LNCAP (cell line): ENCODE measurements at regions not wholly inside any gene's neighbourhood (a gene's known extent, or its start where the extent isn't known, plus 50 kb on each side); places are given as distances from the start of the nearest gene placed in this dataset.

Experiments
- TF ChIP-seq, protein P1 (sequence below): fragments of 450-650 bp; IDR thresholded peaks from 2 replicates; pipeline ENCODE4 v1.5.1; 2017; ENCODE audit warnings: mild to moderate bottlenecking

DNA sequence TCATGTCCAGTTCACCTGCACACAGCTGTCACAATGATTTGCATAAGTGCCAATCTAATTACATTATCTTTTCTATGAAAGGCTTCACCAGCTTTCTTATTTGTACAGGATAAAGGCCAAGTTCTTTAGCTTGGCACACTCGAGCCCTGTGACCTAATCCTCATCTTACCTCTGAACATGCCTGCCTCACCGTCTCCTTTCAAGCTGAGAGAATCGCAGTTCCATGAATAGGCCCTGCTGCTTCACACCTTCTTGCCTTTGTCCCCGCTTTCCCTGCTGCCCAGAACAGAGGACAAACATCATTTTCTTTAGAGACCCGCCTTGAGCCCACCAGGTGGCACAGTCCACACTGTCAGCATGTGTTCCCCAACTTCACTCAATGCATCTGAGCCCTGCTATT, 1094.7 kb downstream of the BCL11A start:
- TF ChIP-seq, protein P1, sequence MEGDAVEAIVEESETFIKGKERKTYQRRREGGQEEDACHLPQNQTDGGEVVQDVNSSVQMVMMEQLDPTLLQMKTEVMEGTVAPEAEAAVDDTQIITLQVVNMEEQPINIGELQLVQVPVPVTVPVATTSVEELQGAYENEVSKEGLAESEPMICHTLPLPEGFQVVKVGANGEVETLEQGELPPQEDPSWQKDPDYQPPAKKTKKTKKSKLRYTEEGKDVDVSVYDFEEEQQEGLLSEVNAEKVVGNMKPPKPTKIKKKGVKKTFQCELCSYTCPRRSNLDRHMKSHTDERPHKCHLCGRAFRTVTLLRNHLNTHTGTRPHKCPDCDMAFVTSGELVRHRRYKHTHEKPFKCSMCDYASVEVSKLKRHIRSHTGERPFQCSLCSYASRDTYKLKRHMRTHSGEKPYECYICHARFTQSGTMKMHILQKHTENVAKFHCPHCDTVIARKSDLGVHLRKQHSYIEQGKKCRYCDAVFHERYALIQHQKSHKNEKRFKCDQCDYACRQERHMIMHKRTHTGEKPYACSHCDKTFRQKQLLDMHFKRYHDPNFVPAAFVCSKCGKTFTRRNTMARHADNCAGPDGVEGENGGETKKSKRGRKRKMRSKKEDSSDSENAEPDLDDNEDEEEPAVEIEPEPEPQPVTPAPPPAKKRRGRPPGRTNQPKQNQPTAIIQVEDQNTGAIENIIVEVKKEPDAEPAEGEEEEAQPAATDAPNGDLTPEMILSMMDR, result no peak

DNA sequence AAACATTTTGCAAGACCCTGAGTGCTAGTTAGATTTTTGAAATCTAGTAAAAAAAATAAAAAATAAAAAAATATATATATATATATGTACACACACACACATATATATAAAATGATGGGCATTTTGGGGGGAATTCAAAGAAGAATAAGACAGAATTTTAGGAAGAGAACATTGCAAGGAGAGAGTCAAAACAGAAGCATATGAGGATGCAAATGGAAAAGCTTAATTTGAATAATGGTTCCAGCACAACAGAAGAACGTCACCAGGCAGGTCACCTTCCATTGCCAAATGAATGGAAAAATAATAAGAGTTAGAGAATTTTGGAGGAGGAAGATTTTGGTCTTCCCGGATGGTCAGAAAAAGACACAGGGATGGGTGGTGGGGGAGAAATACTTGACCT, 1097.2 kb downstream of the BCL11A start:
- TF ChIP-seq, protein P1, result no peak

DNA sequence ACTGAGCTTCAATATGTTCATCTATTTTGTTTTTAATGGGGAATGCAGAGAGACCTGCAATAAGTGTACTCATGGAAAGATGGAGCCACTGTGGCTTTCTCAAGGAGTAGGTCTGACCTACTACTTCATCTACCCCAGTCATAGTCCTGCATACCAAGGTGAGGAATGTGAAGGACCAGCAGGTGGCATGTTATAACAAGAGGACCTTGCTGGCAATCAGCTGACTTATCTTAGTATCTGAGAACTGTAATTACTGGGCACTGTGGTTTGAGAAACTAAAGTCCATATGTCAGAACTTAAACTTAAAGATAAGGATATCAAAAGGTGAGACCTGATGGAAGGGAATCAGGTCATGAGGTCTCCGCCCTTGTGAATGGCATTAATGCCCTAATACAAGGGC, 1104.2 kb downstream of the BCL11A start:
- TF ChIP-seq, protein P1, result peak; percentile 28; the same call in 1 of the 2 replicates

DNA sequence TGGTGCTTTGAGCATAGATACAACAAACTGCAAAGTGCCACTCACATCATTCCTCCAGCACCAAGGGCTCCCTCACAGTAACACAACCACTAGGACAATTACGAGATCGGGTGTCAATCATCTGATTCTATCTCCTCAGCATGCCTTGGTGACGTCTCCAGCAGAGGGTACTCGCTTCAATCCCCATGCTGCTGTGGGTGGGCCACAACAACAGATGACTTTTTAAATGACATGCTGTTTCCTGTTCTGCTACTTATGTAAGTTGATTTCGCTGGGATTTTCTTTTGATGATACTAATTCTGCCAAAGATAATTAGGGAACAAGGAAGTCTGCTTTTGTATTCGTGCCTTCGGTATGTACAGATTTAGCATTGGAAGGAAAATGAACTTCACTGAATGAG, 1113.0 kb downstream of the BCL11A start:
- TF ChIP-seq, protein P1, result no peak

DNA sequence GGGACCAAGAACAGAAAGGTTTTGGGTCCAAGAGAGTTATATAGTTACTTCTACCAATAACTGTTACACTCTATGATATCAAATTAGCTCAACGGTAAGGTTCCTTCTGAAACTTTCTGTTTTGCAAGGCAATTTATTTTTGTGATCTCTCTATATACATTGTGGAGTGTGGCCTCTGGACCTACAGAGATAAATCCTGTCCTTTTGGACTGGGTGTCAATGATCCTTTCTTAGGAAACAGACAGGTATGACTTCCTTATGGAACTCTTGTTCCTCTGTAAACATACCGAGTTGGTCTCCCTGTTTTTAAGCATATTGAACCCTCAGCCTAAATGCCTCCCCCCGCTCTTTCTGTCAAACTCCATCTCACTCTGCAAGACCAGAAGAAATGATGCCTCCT, 1117.8 kb downstream of the BCL11A start:
- TF ChIP-seq, protein P1, result no peak

DNA sequence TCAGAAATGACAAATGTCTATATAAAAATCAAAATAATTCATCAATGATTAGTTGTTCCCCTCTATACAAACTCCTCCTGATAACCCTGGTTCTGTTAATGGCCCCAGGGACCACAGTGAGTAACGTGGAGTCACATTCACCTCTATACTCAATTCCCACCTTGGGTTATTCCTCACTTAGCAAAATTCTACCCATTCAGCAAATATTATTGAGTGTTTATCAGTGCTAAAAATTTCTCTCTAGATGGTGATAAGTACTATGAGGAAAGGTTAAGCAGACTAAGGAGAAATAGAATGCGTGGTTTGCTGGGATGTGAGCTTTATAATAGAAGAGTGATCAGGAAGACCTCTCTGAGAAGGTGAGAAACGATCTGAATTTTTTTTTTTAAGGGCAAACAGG, 1124.5 kb downstream of the BCL11A start:
- TF ChIP-seq, protein P1, result no peak

DNA sequence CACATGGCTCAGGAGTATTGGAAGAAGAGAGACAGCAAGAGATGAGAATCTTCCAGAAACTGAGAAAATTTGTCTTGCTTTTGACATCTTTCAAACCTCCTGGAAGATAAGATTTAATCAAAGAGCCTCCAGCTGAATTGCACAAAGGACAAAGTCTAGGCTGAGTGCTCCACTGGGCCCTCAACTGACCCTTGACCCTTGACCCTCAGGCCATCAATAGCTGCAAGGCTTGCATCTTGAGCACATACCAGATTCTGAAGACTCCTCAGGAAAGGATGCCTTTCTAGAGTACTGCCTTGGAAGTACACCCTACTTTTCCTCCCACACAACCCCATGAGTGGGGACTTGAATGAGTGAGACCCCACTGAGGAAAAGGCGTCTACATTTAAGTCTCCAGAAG, 1125.5 kb downstream of the BCL11A start:
- TF ChIP-seq, protein P1, result no peak

DNA sequence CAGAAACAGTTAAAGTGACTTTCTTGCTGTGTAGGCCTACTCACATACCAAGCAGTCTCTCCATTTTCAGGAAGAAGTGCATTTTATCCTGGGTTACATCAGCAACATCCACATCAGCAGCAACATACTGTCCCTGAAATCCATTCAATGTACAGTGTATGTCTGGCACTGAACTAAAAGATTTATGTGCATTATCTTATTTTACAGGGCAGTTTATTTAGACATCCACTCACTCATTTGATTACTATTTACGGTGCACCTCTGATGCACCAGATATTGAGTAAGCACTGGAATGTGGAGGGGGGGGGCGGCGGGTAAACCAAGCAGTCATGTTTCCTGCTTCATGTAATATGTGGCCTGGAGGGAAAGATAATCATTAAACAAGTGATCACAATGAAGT, 1128.2 kb downstream of the BCL11A start:
- TF ChIP-seq, protein P1, result no peak
